IMR-90 (cell line): ENCODE measurements at regions not wholly inside any gene's neighbourhood (a gene's known extent, or its start where the extent isn't known, plus 50 kb on each side); places are given as distances from the start of the nearest gene placed in this dataset.
A peak's percentile ranks its signal among the peaks of the same experiment; 100 is the strongest.

Experiments
- ATAC-seq: fragments of 200-7000 bp; cut with Tn5 transposase; 2 replicates; pipeline ENCODE4 v1.9.1; 2020; ENCODE audit warnings: low read depth, mild to moderate bottlenecking, moderate library complexity
- BruUV-seq: library from RNA; stranded (reverse); fragments of 400-500 nt; replicated peaks from 2 replicates; lab custom pipeline; 2021; lab: Mats Ljungman, UMichigan
- CTCF ChIA-PET: fragments of 300-600 bp; formaldehyde crosslinking; extraction: SDS; loops from one replicate; lab custom pipeline; 2021; ENCODE audit warnings: antibody characterized with exemption; lab: Yijun Ruan, JAX
- POLR2A ChIA-PET: fragments of 300-600 bp; sonication (Branson Sonifier 250); formaldehyde crosslinking; loops from one replicate; lab custom pipeline; 2022; ENCODE audit warnings: antibody characterized with exemption; ENCODE audit not compliant: unreplicated experiment; lab: Charles Lee
- DNase-seq: peaks from one replicate; pipeline ENCODE4 v3.0.0; 2013
- H2AFZ ChIP-seq: replicated peaks from 2 replicates; pipeline ENCODE3; 2013; ENCODE audit warnings: low read length, mild to moderate bottlenecking; ENCODE audit not compliant: poor library complexity
- H2AK5ac ChIP-seq: 2 replicates; pipeline ENCODE4 v1.6.1; 2013; ENCODE audit warnings: low read depth, low read length, inconsistent platforms
- H2AK9ac ChIP-seq: replicated peaks from 2 replicates; pipeline ENCODE3; 2013; ENCODE audit warnings: mild to moderate bottlenecking, low read depth, low read length, moderate library complexity; ENCODE audit not compliant: poor library complexity
- H2BK120ac ChIP-seq: 2 replicates; pipeline ENCODE4 v1.6.1; 2013; ENCODE audit warnings: low read depth, low read length, inconsistent platforms
- H2BK15ac ChIP-seq: 3 replicates; pipeline ENCODE4 v1.6.1; 2013; ENCODE audit warnings: low read depth, low read length, inconsistent platforms
- H2BK20ac ChIP-seq: 2 replicates; pipeline ENCODE4 v1.6.1; 2013; ENCODE audit warnings: low read depth, mild to moderate bottlenecking, inconsistent platforms, low read length, moderate library complexity
- H2BK5ac ChIP-seq: 2 replicates; pipeline ENCODE4 v1.6.1; 2013; ENCODE audit warnings: mild to moderate bottlenecking, low read depth, low read length, inconsistent platforms; ENCODE audit not compliant: poor library complexity, severe bottlenecking
- H3K14ac ChIP-seq: replicated peaks from 2 replicates; pipeline ENCODE4 v1.6.1; 2013; ENCODE audit warnings: low read depth, low read length, inconsistent platforms
- H3K18ac ChIP-seq: 2 replicates; pipeline ENCODE4 v1.6.1; 2013; ENCODE audit warnings: low read depth, low read length, control low read depth
- H3K23ac ChIP-seq: 2 replicates; pipeline ENCODE4 v1.6.1; 2013; ENCODE audit warnings: low read depth, low read length, inconsistent platforms
- H3K27ac ChIP-seq: 2 replicates; pipeline ENCODE4 v1.5.1; 2013; ENCODE audit warnings: mild to moderate bottlenecking, control low read depth, low read length; ENCODE audit not compliant: insufficient read depth
- H3K27me3 ChIP-seq: 2 replicates; pipeline ENCODE4 v1.6.1; 2013; ENCODE audit warnings: low read length; ENCODE audit not compliant: control insufficient read depth, insufficient read depth
- H3K36me3 ChIP-seq: 2 replicates; pipeline ENCODE4 v1.6.1; 2013; ENCODE audit warnings: low read length, mixed read lengths; ENCODE audit not compliant: control insufficient read depth, insufficient read depth
- H3K4ac ChIP-seq: 2 replicates; pipeline ENCODE4 v1.6.1; 2013; ENCODE audit warnings: low read depth, low read length, inconsistent platforms
- H3K4me1 ChIP-seq: 2 replicates; pipeline ENCODE4 v1.6.1; 2013; ENCODE audit warnings: low read length, mixed read lengths; ENCODE audit not compliant: control insufficient read depth, insufficient read depth
- H3K4me2 ChIP-seq: 2 replicates; pipeline ENCODE4 v1.6.1; 2013; ENCODE audit warnings: low read depth, mild to moderate bottlenecking, control low read depth, low read length, moderate library complexity
- H3K4me3 ChIP-seq: 2 replicates; pipeline ENCODE4 v1.5.1; 2013; ENCODE audit warnings: low read depth, mild to moderate bottlenecking, control low read depth, low read length, moderate library complexity; ENCODE audit not compliant: insufficient read depth
- H3K56ac ChIP-seq: 2 replicates; pipeline ENCODE4 v1.6.1; 2013; ENCODE audit warnings: low read length, inconsistent platforms; ENCODE audit not compliant: insufficient read depth; ENCODE audit errors: extremely low read depth
- H3K79me1 ChIP-seq, 2 experiments: 2 replicates each; pipeline ENCODE4 v1.6.1; 2013; ENCODE audit warnings: low read length in 2 of 2, inconsistent platforms in 1 of 2, low read depth in 1 of 2
- H3K9ac ChIP-seq: 2 replicates; pipeline ENCODE4 v1.6.1; 2013; ENCODE audit warnings: low read depth, low read length, control low read depth
- H3K9me1 ChIP-seq: 2 replicates; pipeline ENCODE4 v1.6.1; 2013; ENCODE audit warnings: low read length, inconsistent platforms; ENCODE audit not compliant: insufficient read depth
- H3K9me3 ChIP-seq: 2 replicates; pipeline ENCODE4 v1.6.1; 2013; ENCODE audit warnings: low read length; ENCODE audit not compliant: control insufficient read depth, insufficient read depth
- H4K20me1 ChIP-seq: 2 replicates; pipeline ENCODE4 v1.6.1; 2013; ENCODE audit warnings: low read length, inconsistent platforms; ENCODE audit not compliant: insufficient read depth
- H4K5ac ChIP-seq: 2 replicates; pipeline ENCODE4 v1.6.1; 2013; ENCODE audit warnings: mild to moderate bottlenecking, low read depth, low read length, control low read depth
- H4K8ac ChIP-seq, 2 experiments: 2 replicates each; pipeline ENCODE4 v1.6.1; 2013; ENCODE audit warnings: low read depth in 2 of 2, low read length in 2 of 2, control low read depth in 1 of 2, inconsistent platforms in 1 of 2
- H4K91ac ChIP-seq: 2 replicates; pipeline ENCODE4 v1.6.1; 2013; ENCODE audit warnings: low read depth, low read length, inconsistent platforms; ENCODE audit not compliant: insufficient read depth
- BHLHE40 ChIP-seq: fragments of 150-350 bp; IDR thresholded peaks from 2 replicates; pipeline ENCODE4 v1.6.1; 2016; ENCODE audit warnings: mild to moderate bottlenecking, low read depth, low read length
- CEBPB ChIP-seq: IDR thresholded peaks from 2 replicates; pipeline ENCODE4 v1.6.1; 2012; ENCODE audit warnings: low read depth, low read length, improper control_type of control experiment
- CHD1 ChIP-seq: IDR thresholded peaks from 2 replicates; pipeline ENCODE4 v1.6.1; 2012; ENCODE audit warnings: low read depth, low read length, improper control_type of control experiment
- FOS ChIP-seq: fragments of 150-350 bp; IDR thresholded peaks from 2 replicates; pipeline ENCODE4 v1.6.1; 2016; ENCODE audit warnings: low read depth, low read length
- MAFK ChIP-seq: IDR thresholded peaks from 2 replicates; pipeline ENCODE4 v1.6.1; 2012; ENCODE audit warnings: low read depth, low read length, improper control_type of control experiment
- MAZ ChIP-seq: IDR thresholded peaks from 2 replicates; pipeline ENCODE4 v1.6.1; 2012; ENCODE audit warnings: low read depth, mild to moderate bottlenecking, low read length, improper control_type of control experiment, moderate library complexity, borderline replicate concordance
- MXI1 ChIP-seq: IDR thresholded peaks from 2 replicates; pipeline ENCODE4 v1.6.1; 2012; ENCODE audit warnings: low read depth, mild to moderate bottlenecking, low read length, moderate library complexity, borderline replicate concordance
- NFE2L2 ChIP-seq: fragments of 150-350 bp; IDR thresholded peaks from 2 replicates; pipeline ENCODE4 v1.6.1; 2016; ENCODE audit warnings: low read depth, mild to moderate bottlenecking, low read length
- POLR2A ChIP-seq: IDR thresholded peaks from 2 replicates; pipeline ENCODE4 v1.6.1; 2012; ENCODE audit warnings: mild to moderate bottlenecking, low read depth, low read length
- RAD21 ChIP-seq: IDR thresholded peaks from 2 replicates; pipeline ENCODE4 v1.6.1; 2012; ENCODE audit warnings: low read length, improper control_type of control experiment
- RCOR1 ChIP-seq: IDR thresholded peaks from 2 replicates; pipeline ENCODE4 v1.6.1; 2012; ENCODE audit warnings: mild to moderate bottlenecking, low read length, improper control_type of control experiment; ENCODE audit not compliant: insufficient replicate concordance
- RFX5 ChIP-seq: IDR thresholded peaks from 2 replicates; pipeline ENCODE4 v1.8.0; 2012; ENCODE audit warnings: low read depth, mild to moderate bottlenecking, low read length, moderate library complexity
- SMC3 ChIP-seq: fragments of 150-350 bp; IDR thresholded peaks from 2 replicates; pipeline ENCODE4 v1.6.1; 2016; ENCODE audit warnings: low read depth, mild to moderate bottlenecking, antibody characterized with exemption, low read length, moderate library complexity
- WGBS, 2 experiments: methylation state at CpG; one replicate each; pipeline versions ENCODE4 v1.1.5 to v1.1.7; 2013; ENCODE audit warnings: missing lambda C conversion rate in 2 of 2; ENCODE audit not compliant: insufficient read length in 1 of 2; ENCODE audit errors: extremely low coverage in 2 of 2; 5-methylcytosine and 5-hydroxymethylcytosine counted together
- dilution Hi-C: fragments of 300-500 bp; cut with HindIII; formaldehyde crosslinking; loops from one replicate; pipeline ENCODE4 v1.14.3; 2018; ENCODE audit warnings: low sequenced_read_pairs; ENCODE audit not compliant: unreplicated experiment
- in situ Hi-C: fragments of 300-500 bp; cut with MboI; formaldehyde crosslinking; loops from 3 replicates; pipeline ENCODE4 v1.14.3; 2019; ENCODE audit warnings: low sequenced_read_pairs, inconsistent platforms, mixed read lengths
- intact Hi-C: fragments of 100-400 bp; cut with micrococcal nuclease; formaldehyde crosslinking; loops from 2 replicates; pipeline ENCODE4 v1.10.0; 2022
- TF ChIP-seq, protein P1 (sequence below): fragments of 150-350 bp; IDR thresholded peaks from 2 replicates; pipeline ENCODE4 v1.6.1; 2016; ENCODE audit warnings: low read depth, mild to moderate bottlenecking, low read length, moderate library complexity, borderline replicate concordance
- TF ChIP-seq, protein P2 (sequence below): fragments of 150-350 bp; IDR thresholded peaks from 2 replicates; pipeline ENCODE4 v1.6.1; 2017; ENCODE audit warnings: mild to moderate bottlenecking, antibody characterized with exemption, low read length, low read depth
- TF ChIP-seq, protein P3 (sequence below): conservative IDR thresholded peaks from 2 replicates; pipeline ENCODE4 v1.5.1; 2012; ENCODE audit warnings: mild to moderate bottlenecking, low read depth, low read length, improper control_type of control experiment

DNA sequence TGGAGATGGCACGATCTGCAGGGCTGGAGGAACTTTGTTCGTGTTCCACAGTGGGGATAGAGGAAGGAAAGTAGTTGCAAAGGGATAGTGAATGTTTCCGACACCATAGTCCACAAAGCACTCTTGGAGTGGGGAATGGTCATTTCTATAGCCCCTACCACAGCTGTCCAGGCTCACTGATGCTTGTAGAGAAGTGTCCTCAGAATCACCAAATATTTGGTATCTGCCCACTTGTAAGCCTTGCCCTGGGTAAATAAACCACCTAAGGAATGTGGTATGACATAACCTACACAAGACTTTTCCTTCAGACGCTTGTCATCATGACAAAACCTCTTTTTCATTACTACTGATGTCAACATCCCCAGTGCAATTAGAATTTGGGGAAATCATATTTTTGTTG lies 686.5 kb upstream of the ARGLU1 start:
- no peak overlapping the region for H3K4me3 ChIP-seq
- H2AK9ac ChIP-seq = peak overlapping the region; percentile 3
- no CpG with 5 or more reads among the region's 4 CpGs for WGBS, 2 experiments
- peaks cover 24% of the 10 kb centered on the region for H3K9me1 ChIP-seq
- H4K20me1 ChIP-seq = no peaks in the 10 kb centered on the region
- peaks cover 29% of the 10 kb centered on the region for H3K4me1 ChIP-seq
- no peak overlapping the region for H3K56ac ChIP-seq
- peak overlapping the region; percentile 36 for H3K18ac ChIP-seq
- no TSS peak for BruUV-seq
- peaks cover 15 to 55% of the 10 kb centered on the region in 2 experiments for H3K79me1 ChIP-seq
- ChIA-PET POLR2A (no interaction called here), CTCF (interaction anchor here (0.5 kb wide), 1 partner anchor 595 kb away, joined by 3 read pairs; no protein-coding TSS in a partner anchor)
- peak overlapping the region; percentile 36; the same call in 1 of the 3 replicates for H2BK15ac ChIP-seq
- no peaks in the 10 kb centered on the region for H3K27me3 ChIP-seq
- peak overlapping the region; percentile 91 for H3K4ac ChIP-seq
- dilution Hi-C loops = no loop called here
- peak overlapping the region; percentile 92 for H4K91ac ChIP-seq
- TF ChIP-seq BHLHE40 = no peak
- TF ChIP-seq, protein P1, sequence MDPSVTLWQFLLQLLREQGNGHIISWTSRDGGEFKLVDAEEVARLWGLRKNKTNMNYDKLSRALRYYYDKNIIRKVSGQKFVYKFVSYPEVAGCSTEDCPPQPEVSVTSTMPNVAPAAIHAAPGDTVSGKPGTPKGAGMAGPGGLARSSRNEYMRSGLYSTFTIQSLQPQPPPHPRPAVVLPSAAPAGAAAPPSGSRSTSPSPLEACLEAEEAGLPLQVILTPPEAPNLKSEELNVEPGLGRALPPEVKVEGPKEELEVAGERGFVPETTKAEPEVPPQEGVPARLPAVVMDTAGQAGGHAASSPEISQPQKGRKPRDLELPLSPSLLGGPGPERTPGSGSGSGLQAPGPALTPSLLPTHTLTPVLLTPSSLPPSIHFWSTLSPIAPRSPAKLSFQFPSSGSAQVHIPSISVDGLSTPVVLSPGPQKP = no peak
- no peak for TF ChIP-seq MAZ
- TF ChIP-seq, protein P2, sequence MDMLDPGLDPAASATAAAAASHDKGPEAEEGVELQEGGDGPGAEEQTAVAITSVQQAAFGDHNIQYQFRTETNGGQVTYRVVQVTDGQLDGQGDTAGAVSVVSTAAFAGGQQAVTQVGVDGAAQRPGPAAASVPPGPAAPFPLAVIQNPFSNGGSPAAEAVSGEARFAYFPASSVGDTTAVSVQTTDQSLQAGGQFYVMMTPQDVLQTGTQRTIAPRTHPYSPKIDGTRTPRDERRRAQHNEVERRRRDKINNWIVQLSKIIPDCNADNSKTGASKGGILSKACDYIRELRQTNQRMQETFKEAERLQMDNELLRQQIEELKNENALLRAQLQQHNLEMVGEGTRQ = no peak
- TF ChIP-seq, protein P3, sequence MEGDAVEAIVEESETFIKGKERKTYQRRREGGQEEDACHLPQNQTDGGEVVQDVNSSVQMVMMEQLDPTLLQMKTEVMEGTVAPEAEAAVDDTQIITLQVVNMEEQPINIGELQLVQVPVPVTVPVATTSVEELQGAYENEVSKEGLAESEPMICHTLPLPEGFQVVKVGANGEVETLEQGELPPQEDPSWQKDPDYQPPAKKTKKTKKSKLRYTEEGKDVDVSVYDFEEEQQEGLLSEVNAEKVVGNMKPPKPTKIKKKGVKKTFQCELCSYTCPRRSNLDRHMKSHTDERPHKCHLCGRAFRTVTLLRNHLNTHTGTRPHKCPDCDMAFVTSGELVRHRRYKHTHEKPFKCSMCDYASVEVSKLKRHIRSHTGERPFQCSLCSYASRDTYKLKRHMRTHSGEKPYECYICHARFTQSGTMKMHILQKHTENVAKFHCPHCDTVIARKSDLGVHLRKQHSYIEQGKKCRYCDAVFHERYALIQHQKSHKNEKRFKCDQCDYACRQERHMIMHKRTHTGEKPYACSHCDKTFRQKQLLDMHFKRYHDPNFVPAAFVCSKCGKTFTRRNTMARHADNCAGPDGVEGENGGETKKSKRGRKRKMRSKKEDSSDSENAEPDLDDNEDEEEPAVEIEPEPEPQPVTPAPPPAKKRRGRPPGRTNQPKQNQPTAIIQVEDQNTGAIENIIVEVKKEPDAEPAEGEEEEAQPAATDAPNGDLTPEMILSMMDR = no peak
- no peak for TF ChIP-seq SMC3
- TF ChIP-seq CEBPB = no peak
- no peak for TF ChIP-seq FOS
- TF ChIP-seq RAD21 = no peak
- no peak for TF ChIP-seq RFX5
- TF ChIP-seq RCOR1 = no peak
- no peak for TF ChIP-seq POLR2A
- no peak for TF ChIP-seq MXI1
- no peak for TF ChIP-seq MAFK
- no peak for TF ChIP-seq CHD1
- TF ChIP-seq NFE2L2 = no peak
- H3K14ac ChIP-seq = peak overlapping the region; percentile 92
- H3K4me2 ChIP-seq = no peak overlapping the region
- peak overlapping the region; percentile 85 for H2BK20ac ChIP-seq
- DNase-seq (no peak), ATAC-seq (no peak)
- H3K9ac ChIP-seq = no peak overlapping the region
- peak overlapping the region; percentile 21; the same call in 1 of the 2 replicates for H3K23ac ChIP-seq
- H2AFZ ChIP-seq = no peak overlapping the region
- peak overlapping the region; percentile 15; the same call in 1 of the 2 replicates for H3K27ac ChIP-seq
- peak overlapping the region; percentile 94 for H2AK5ac ChIP-seq
- peak overlapping the region; percentile 32 for H2BK5ac ChIP-seq
- H2BK120ac ChIP-seq = peak overlapping the region; percentile 93
- peak overlapping the region; percentile 61 to 71 for H4K8ac ChIP-seq
- peak overlapping the region; percentile 49; the same call in 1 of the 2 replicates for H4K5ac ChIP-seq
- no peaks in the 10 kb centered on the region for H3K36me3 ChIP-seq
- H3K9me3 ChIP-seq = no peaks in the 10 kb centered on the region
- in situ Hi-C loops = no loop called here
- intact Hi-C loops = no loop called here
